K562 (cell line): ENCODE measurements at regions not wholly inside any gene's neighbourhood (a gene's known extent, or its start where the extent isn't known, plus 50 kb on each side); places are given as distances from the start of the nearest gene placed in this dataset.
A peak's percentile ranks its signal among the peaks of the same experiment; 100 is the strongest.

Source experiments
- ATAC-seq: fragments of 200-7000 bp; cut with Tn5 transposase; 3 replicates; pipeline ENCODE4 v1.9.1; 2020; ENCODE audit warnings: moderate library complexity
- BruUV-seq: library from RNA; stranded (reverse); fragments of 400-500 nt; replicated peaks from 2 replicates; lab custom pipeline; 2021; lab: Mats Ljungman, UMichigan
- CTCF ChIA-PET: fragments of 300-600 bp; formaldehyde crosslinking; extraction: SDS; loops from one replicate; lab custom pipeline; 2021; ENCODE audit warnings: low intra/inter-chr PET ratio; lab: Yijun Ruan, JAX
- POLR2A ChIA-PET: fragments of 300-600, 350-650 bp; sonication (Branson Sonifier 250); formaldehyde crosslinking; extraction: SDS; loops from one replicate; lab custom pipeline; 2021; ENCODE audit warnings: antibody characterized with exemption, inconsistent platforms; lab: Yijun Ruan, JAX
- DNase-seq, 4 experiments: peaks; one replicate each; pipeline versions ENCODE4 v3.0.0 to v3.0.0-alpha.2; 2011 to 2018; ENCODE audit warnings: low spot score in 3 of 4, mixed read lengths in 3 of 4; ENCODE audit errors: extremely low read depth in 1 of 4
- FAIRE-seq: peaks from 2 replicates; lab custom pipeline; 2011; peaks lifted over from hg19 to GRCh38; lab: Jason Lieb, UNC
- H2AFZ ChIP-seq: 2 replicates; pipeline ENCODE4 v1.6.0; 2011; ENCODE audit warnings: low read depth, low read length, control low read depth, inconsistent platforms
- H3K27ac ChIP-seq: fragments of 200-600 bp; 3 replicates; pipeline ENCODE4 v1.8.0; 2011; ENCODE audit warnings: low read depth, mild to moderate bottlenecking, control low read depth, inconsistent platforms, low read length, moderate library complexity, mixed read lengths; ENCODE audit errors: extremely low read depth
- H3K27me3 ChIP-seq, 2 experiments: fragments of 300-600 bp in 1 of 2; 2 replicates in 1 of 2; 3 replicates in 1 of 2; pipeline versions ENCODE4 v1.6.0 to v1.8.0; 2011; ENCODE audit warnings: inconsistent platforms in 2 of 2, low read length in 2 of 2, mild to moderate bottlenecking in 1 of 2, mixed read lengths in 1 of 2, moderate library complexity in 1 of 2; ENCODE audit not compliant: control insufficient read depth in 2 of 2, insufficient read depth in 2 of 2
- H3K36me3 ChIP-seq: fragments of 300-600 bp; 3 replicates; pipeline ENCODE4 v1.8.0; 2011; ENCODE audit warnings: mild to moderate bottlenecking, low read length, inconsistent platforms; ENCODE audit not compliant: control insufficient read depth, insufficient read depth
- H3K4me1 ChIP-seq, 2 experiments: fragments of 200-600 bp in 1 of 2; replicated peaks in 1 of 2; 2 replicates in 1 of 2; 3 replicates in 1 of 2; pipeline versions ENCODE4 v1.5.1 to v1.8.0; 2011; ENCODE audit warnings: inconsistent platforms in 2 of 2, low read length in 2 of 2, mild to moderate bottlenecking in 1 of 2, mixed read lengths in 1 of 2, moderate library complexity in 1 of 2; ENCODE audit not compliant: control insufficient read depth in 2 of 2, insufficient read depth in 2 of 2
- H3K4me2 ChIP-seq: 2 replicates; pipeline ENCODE4 v1.6.1; 2011; ENCODE audit warnings: low read length, control low read depth, inconsistent platforms, mixed read lengths; ENCODE audit not compliant: insufficient read depth
- H3K4me3 ChIP-seq: fragments of 200-600 bp; sonication (generic), shearing (Covaris generic); 2 replicates; pipeline ENCODE4 v1.5.1; 2016; ENCODE audit warnings: control low read depth, inconsistent platforms
- H3K79me2 ChIP-seq: fragments of 200-600 bp; 3 replicates; pipeline ENCODE4 v1.8.0; 2011; ENCODE audit warnings: low read length, inconsistent platforms; ENCODE audit not compliant: control insufficient read depth, insufficient read depth
- H3K9ac ChIP-seq, 2 experiments: 2 replicates each; pipeline versions ENCODE4 v1.6.0 to v1.6.1; 2011; ENCODE audit warnings: low read depth in 2 of 2, low read length in 2 of 2, control low read depth in 1 of 2, inconsistent platforms in 1 of 2, mild to moderate bottlenecking in 1 of 2, mixed read lengths in 1 of 2; ENCODE audit not compliant: insufficient read depth in 1 of 2
- H3K9me1 ChIP-seq: one replicate; pipeline ENCODE4 v1.6.0; 2011; ENCODE audit warnings: inconsistent platforms, mild to moderate bottlenecking, low read length, moderate library complexity; ENCODE audit not compliant: control insufficient read depth, insufficient read depth
- H3K9me3 ChIP-seq: replicated peaks from 2 replicates; pipeline ENCODE4 v1.5.1; 2011; ENCODE audit warnings: low read depth, low read length, inconsistent platforms; ENCODE audit not compliant: control insufficient read depth, insufficient read depth
- H4K20me1 ChIP-seq: replicated peaks from 2 replicates; pipeline ENCODE4 v1.6.1; 2011; ENCODE audit warnings: low read length, inconsistent platforms, mixed read lengths; ENCODE audit not compliant: control insufficient read depth, insufficient read depth
- CEBPB ChIP-seq: fragments of 450-650 bp; IDR thresholded peaks from 2 replicates; pipeline ENCODE4 v1.6.1; 2016; ENCODE audit warnings: missing genetic modification characterization, missing compliant biosample characterization
- CEBPG ChIP-seq, 3 experiments: fragments of 200-800 bp in 1 of 3; sonication (Bioruptor generic) in 1 of 3; sonication (generic) in 1 of 3; formaldehyde crosslinking in 1 of 3; IDR thresholded peaks in 2 of 3; conservative IDR thresholded peaks in 1 of 3; 2 replicates each; pipeline versions ENCODE4 v1.6.1 to v1.8.0; 2016 to 2022; ENCODE audit warnings: missing compliant biosample characterization in 2 of 3, missing genetic modification characterization in 2 of 3, mild to moderate bottlenecking in 1 of 3, missing genetic modification reagents in 1 of 3
- NR1H2 ChIP-seq: sonication (generic); formaldehyde crosslinking; IDR thresholded peaks from 2 replicates; pipeline ENCODE4 v1.4.0; 2020; ENCODE audit warnings: mild to moderate bottlenecking, missing genetic modification reagents
- ZNF407 ChIP-seq: fragments of 450-650 bp; IDR thresholded peaks from 2 replicates; pipeline ENCODE4 v1.6.1; 2016; ENCODE audit warnings: low read depth
- ZNF79 ChIP-seq: fragments of 250-450 bp; sonication (Bioruptor Pico); IDR thresholded peaks from 2 replicates; pipeline ENCODE4 v1.4.0; 2020; ENCODE audit warnings: low read depth, mild to moderate bottlenecking, moderate library complexity
- WGBS: fragments of 100-300 bp; shearing (Covaris generic); methylation state at CpG from one replicate; pipeline ENCODE4 v1.1.6; 2016; ENCODE audit warnings: low coverage, mixed read lengths; ENCODE audit not compliant: insufficient coverage; ENCODE audit errors: missing lambda C conversion rate; 5-methylcytosine and 5-hydroxymethylcytosine counted together
- in situ Hi-C: fragments of 300-500 bp; cut with MboI; formaldehyde crosslinking; loops from 4 replicates; pipeline ENCODE4 v1.15.0; 2018; ENCODE audit warnings: inconsistent platforms, mixed read lengths
- intact Hi-C: fragments of 100-400 bp; cut with micrococcal nuclease; formaldehyde crosslinking; loops from 2 replicates; pipeline ENCODE4 v1.14.2; 2022
- TF ChIP-seq, protein P1 (sequence below): sonication (generic); formaldehyde crosslinking; IDR thresholded peaks from 2 replicates; pipeline ENCODE4 v1.8.0; 2023; ENCODE audit warnings: mild to moderate bottlenecking, missing genetic modification reagents
- TF ChIP-seq, protein P2 (sequence below): IDR thresholded peaks from 2 replicates; pipeline ENCODE4 v1.6.1; 2011; ENCODE audit not compliant: insufficient read length; ENCODE audit errors: extremely low read depth

GRCh38 chr17:70288540-70289290 is 119.4 kb downstream of the KCNJ2 start:
- Histone ChIP-seq H3K27ac (no peak overlapping the region), H3K79me2 (no peaks in the 10 kb centered on the region), H2AFZ (no peak overlapping the region), H3K9me1 (no peaks in the 10 kb centered on the region), H3K4me2 (no peak overlapping the region), H3K4me3 (no peak overlapping the region), H3K4me1 (no peaks in the 10 kb centered on the region), H3K36me3 (no peaks in the 10 kb centered on the region), H3K9ac (no peak overlapping the region), H3K27me3 (no peaks in the 10 kb centered on the region), H4K20me1 (no peaks in the 10 kb centered on the region), H3K9me3 (no peaks in the 10 kb centered on the region)
- DNase-seq = no peak
- no peak for FAIRE-seq
- intact Hi-C loops = no loop called here
- BruUV-seq = no TSS peak
- 0% methylated on average over 3 of the region's 3 CpGs for WGBS
- ChIA-PET CTCF (interaction anchor here (0.6 kb wide), 1 partner anchor 1840 kb away, joined by 5 read pairs; no protein-coding TSS in a partner anchor), POLR2A (no interaction called here)
- in situ Hi-C loops = no loop called here
- no peak for TF ChIP-seq NR1H2
- TF ChIP-seq, protein P1, sequence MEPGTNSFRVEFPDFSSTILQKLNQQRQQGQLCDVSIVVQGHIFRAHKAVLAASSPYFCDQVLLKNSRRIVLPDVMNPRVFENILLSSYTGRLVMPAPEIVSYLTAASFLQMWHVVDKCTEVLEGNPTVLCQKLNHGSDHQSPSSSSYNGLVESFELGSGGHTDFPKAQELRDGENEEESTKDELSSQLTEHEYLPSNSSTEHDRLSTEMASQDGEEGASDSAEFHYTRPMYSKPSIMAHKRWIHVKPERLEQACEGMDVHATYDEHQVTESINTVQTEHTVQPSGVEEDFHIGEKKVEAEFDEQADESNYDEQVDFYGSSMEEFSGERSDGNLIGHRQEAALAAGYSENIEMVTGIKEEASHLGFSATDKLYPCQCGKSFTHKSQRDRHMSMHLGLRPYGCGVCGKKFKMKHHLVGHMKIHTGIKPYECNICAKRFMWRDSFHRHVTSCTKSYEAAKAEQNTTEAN (CRISPR knock-in tag) = no peak
- no peak for TF ChIP-seq ZNF79 (CRISPR knock-in tag)
- no peak for TF ChIP-seq CEBPG (CRISPR knock-in tag; IDR thresholded peaks at IDR 0.05)
- peak in 1 of 2 experiments; percentile 25; a peak in 1 of 4 replicates for TF ChIP-seq CEBPG (tag; conservative IDR thresholded peaks at IDR 0.05 in 1 of 2, IDR thresholded peaks at IDR 0.05 in 1 of 2)
- peak; percentile 29; the same call in 1 of the 2 replicates for TF ChIP-seq CEBPB (tag)
- TF ChIP-seq, protein P2, sequence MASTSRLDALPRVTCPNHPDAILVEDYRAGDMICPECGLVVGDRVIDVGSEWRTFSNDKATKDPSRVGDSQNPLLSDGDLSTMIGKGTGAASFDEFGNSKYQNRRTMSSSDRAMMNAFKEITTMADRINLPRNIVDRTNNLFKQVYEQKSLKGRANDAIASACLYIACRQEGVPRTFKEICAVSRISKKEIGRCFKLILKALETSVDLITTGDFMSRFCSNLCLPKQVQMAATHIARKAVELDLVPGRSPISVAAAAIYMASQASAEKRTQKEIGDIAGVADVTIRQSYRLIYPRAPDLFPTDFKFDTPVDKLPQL = no peak
- no peak for TF ChIP-seq ZNF407
- no peak for ATAC-seq
